Fibroblast of lung (primary cell): ENCODE measurements at regions not wholly inside any gene's neighbourhood (a gene's known extent, or its start where the extent isn't known, plus 50 kb on each side); places are given as distances from the start of the nearest gene placed in this dataset.

Experiments
- DNase-seq, 2 donors: peaks; one replicate each; pipeline versions ENCODE4 v3.0.0 to v3.0.0-alpha.2; 2010; ENCODE audit warnings: low read depth in 2 of 2
- H2AFZ ChIP-seq: 2 replicates; pipeline ENCODE4 v1.5.1; 2012; ENCODE audit warnings: low read length, control low read depth, inconsistent platforms
- H3K27ac ChIP-seq: 2 replicates; pipeline ENCODE4 v1.5.1; 2011; ENCODE audit warnings: low read length, control low read depth; ENCODE audit not compliant: insufficient read depth
- H3K27me3 ChIP-seq: 2 replicates; pipeline ENCODE4 v1.5.1; 2011; ENCODE audit warnings: mild to moderate bottlenecking, low read length; ENCODE audit not compliant: control insufficient read depth, insufficient read depth
- H3K36me3 ChIP-seq: 2 replicates; pipeline ENCODE4 v1.5.1; 2011; ENCODE audit warnings: low read length; ENCODE audit not compliant: control insufficient read depth, insufficient read depth
- H3K4me1 ChIP-seq: 2 replicates; pipeline ENCODE4 v1.5.1; 2011; ENCODE audit warnings: low read length; ENCODE audit not compliant: control insufficient read depth, insufficient read depth; ENCODE audit errors: extremely low read depth
- H3K4me2 ChIP-seq: 2 replicates; pipeline ENCODE4 v1.5.1; 2011; ENCODE audit warnings: low read length, control low read depth; ENCODE audit not compliant: insufficient read depth; ENCODE audit errors: extremely low read depth
- H3K4me3 ChIP-seq, 4 experiments: fragments of 200-600 bp in 1 of 4; sonication (generic) in 1 of 4; replicated peaks in 1 of 4; 2 replicates each; pipeline ENCODE4 v1.5.1; 2011 to 2016; ENCODE audit warnings: low read length in 4 of 4, low read depth in 3 of 4, mild to moderate bottlenecking in 3 of 4, control low read depth in 2 of 4, inconsistent platforms in 1 of 4, mixed read lengths in 1 of 4; ENCODE audit not compliant: insufficient read depth in 1 of 4; ENCODE audit errors: control extremely low read depth in 1 of 4
- H3K79me2 ChIP-seq: 2 replicates; pipeline ENCODE4 v1.5.1; 2012; ENCODE audit warnings: mild to moderate bottlenecking, low read length, inconsistent platforms; ENCODE audit not compliant: control insufficient read depth, insufficient read depth
- H3K9ac ChIP-seq: 2 replicates; pipeline ENCODE4 v1.5.1; 2011; ENCODE audit warnings: mild to moderate bottlenecking, low read length, control low read depth; ENCODE audit not compliant: insufficient read depth
- H3K9me3 ChIP-seq: 2 replicates; pipeline ENCODE4 v1.5.1; 2012; ENCODE audit warnings: low read depth, low read length; ENCODE audit not compliant: control insufficient read depth, insufficient read depth
- H4K20me1 ChIP-seq: 2 replicates; pipeline ENCODE4 v1.5.1; 2011; ENCODE audit warnings: low read length; ENCODE audit not compliant: control insufficient read depth, insufficient read depth; ENCODE audit errors: extremely low read depth
- CTCF ChIP-seq, 2 donors: IDR thresholded peaks in 1 of 2; conservative IDR thresholded peaks in 1 of 2; 1 replicate in 1 of 2; 2 replicates in 1 of 2; pipeline ENCODE4 v1.5.1; 2011 to 2012; ENCODE audit warnings: low read length in 2 of 2, control low read depth in 1 of 2, inconsistent platforms in 1 of 2, low read depth in 1 of 2, mild to moderate bottlenecking in 1 of 2
- EZH2 ChIP-seq: IDR thresholded peaks from 2 replicates; pipeline ENCODE4 v1.5.1; 2012; ENCODE audit warnings: low read length, control low read depth, mild to moderate bottlenecking; ENCODE audit errors: missing control alignments

DNA sequence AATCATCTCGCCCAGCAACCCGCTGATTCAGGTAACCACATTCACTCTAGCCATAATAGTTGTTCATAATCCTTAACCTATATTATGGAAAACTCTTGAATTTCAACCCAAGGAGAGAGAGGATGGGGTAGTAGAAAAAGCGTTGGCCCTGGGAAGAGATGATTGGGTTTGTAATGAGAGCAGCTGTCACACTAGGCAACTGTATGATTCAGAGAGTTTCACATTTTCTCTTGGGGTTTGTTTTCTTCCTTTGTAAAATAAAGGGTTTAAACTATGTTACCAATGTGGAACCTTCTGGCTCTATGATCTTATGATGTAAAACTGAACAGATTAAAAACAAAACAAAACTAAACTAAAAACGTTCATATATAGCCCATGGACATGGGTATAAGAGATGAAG is 705.2 kb upstream of the IGFBP3 start:
- no peaks in the 10 kb centered on the region for H3K36me3 ChIP-seq
- H3K4me2 ChIP-seq = no peak overlapping the region
- no peak overlapping the region for H2AFZ ChIP-seq
- no peak overlapping the region for H3K4me3 ChIP-seq
- H4K20me1 ChIP-seq = no peaks in the 10 kb centered on the region
- no peak overlapping the region for H3K27ac ChIP-seq
- H3K27me3 ChIP-seq = no peaks in the 10 kb centered on the region
- H3K79me2 ChIP-seq = no peaks in the 10 kb centered on the region
- no peak overlapping the region for H3K9ac ChIP-seq
- H3K4me1 ChIP-seq = no peaks in the 10 kb centered on the region
- no peak for TF ChIP-seq CTCF (conservative IDR thresholded peaks at IDR 0.05 in 1 of 2, IDR thresholded peaks at IDR 0.05 in 1 of 2; ENCODE audit: low read depth in 1 of 2, low read length in 2 of 2)
- TF ChIP-seq EZH2 = no peak
- DNase-seq = no peak
- no peaks in the 10 kb centered on the region for H3K9me3 ChIP-seq

DNA sequence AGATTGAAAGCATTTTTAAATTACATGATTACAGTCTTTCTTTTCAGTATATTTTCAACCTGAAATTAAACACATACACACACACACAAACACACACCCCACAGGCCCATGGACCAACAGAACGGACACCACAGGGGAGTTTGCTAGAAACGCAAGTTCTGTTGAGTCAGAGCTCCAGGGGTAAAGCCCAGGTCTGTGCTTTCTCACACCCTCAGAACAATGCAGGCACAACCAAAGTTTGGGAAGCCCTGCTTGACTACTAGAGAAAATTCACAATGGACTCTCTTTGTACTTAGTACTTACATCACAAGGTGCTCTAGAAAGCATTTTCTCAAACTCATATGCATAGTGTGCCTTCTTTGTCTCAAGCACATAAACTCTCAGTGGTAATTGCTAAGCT is 704.0 kb upstream of the IGFBP3 start:
- Histone ChIP-seq H3K9ac (no peak overlapping the region), H3K36me3 (no peaks in the 10 kb centered on the region), H2AFZ (no peak overlapping the region), H3K4me3 (no peak overlapping the region), H3K4me2 (no peak overlapping the region), H3K4me1 (no peaks in the 10 kb centered on the region), H3K27me3 (no peaks in the 10 kb centered on the region), H4K20me1 (no peaks in the 10 kb centered on the region), H3K9me3 (no peaks in the 10 kb centered on the region), H3K79me2 (no peaks in the 10 kb centered on the region), H3K27ac (no peak overlapping the region)
- no peak for DNase-seq
- TF ChIP-seq CTCF (conservative IDR thresholded peaks at IDR 0.05 in 1 of 2, IDR thresholded peaks at IDR 0.05 in 1 of 2; ENCODE audit: low read depth in 1 of 2, low read length in 2 of 2) (no peak), EZH2 (no peak)

- H3K9me3 ChIP-seq = no peaks in the 10 kb centered on the region
- no peak overlapping the region for H3K4me2 ChIP-seq
- no peaks in the 10 kb centered on the region for H4K20me1 ChIP-seq
- H3K9ac ChIP-seq = no peak overlapping the region
- H3K27me3 ChIP-seq = no peaks in the 10 kb centered on the region
- H3K36me3 ChIP-seq = no peaks in the 10 kb centered on the region
- no peak overlapping the region for H3K27ac ChIP-seq
- peak in 1 of 2 donors; percentile 62 for DNase-seq
- no peaks in the 10 kb centered on the region for H3K4me1 ChIP-seq
- no peak overlapping the region for H2AFZ ChIP-seq
- no peak overlapping the region for H3K4me3 ChIP-seq
- no peaks in the 10 kb centered on the region for H3K79me2 ChIP-seq
- TF ChIP-seq CTCF (conservative IDR thresholded peaks at IDR 0.05 in 1 of 2, IDR thresholded peaks at IDR 0.05 in 1 of 2; ENCODE audit: low read depth in 1 of 2, low read length in 2 of 2) (no peak), EZH2 (no peak)
Measured at GRCh38 chr7:46622251-46622650, 701.2 kb upstream of the IGFBP3 start.
